Mucosa of rectum (tissue), 2 donors: ENCODE measurements at regions not wholly inside any gene's neighbourhood (a gene's known extent, or its start where the extent isn't known, plus 50 kb on each side); places are given as distances from the start of the nearest gene placed in this dataset.
"Not testable (repeated sequence)": the region's sequence is repeated elsewhere in the genome, so short reads cannot be mapped to it uniquely, and the experiment has no call there.

Experiments
- H3K27ac ChIP-seq, 2 donors: one replicate each; pipeline ENCODE4 v1.7.0; 2013; ENCODE audit warnings: inconsistent platforms in 2 of 2, low read depth in 2 of 2, low read length in 2 of 2
- H3K27me3 ChIP-seq, 2 donors: one replicate each; pipeline ENCODE4 v1.7.0; 2013; ENCODE audit warnings: low read length in 2 of 2; ENCODE audit not compliant: control insufficient read depth in 2 of 2, insufficient read depth in 2 of 2
- H3K36me3 ChIP-seq, 2 donors: one replicate each; pipeline ENCODE4 v1.7.0; 2013; ENCODE audit warnings: low read length in 2 of 2; ENCODE audit not compliant: control insufficient read depth in 2 of 2, insufficient read depth in 2 of 2
- H3K4me1 ChIP-seq, 2 donors: one replicate each; pipeline ENCODE4 v1.7.0; 2013; ENCODE audit warnings: low read length in 2 of 2, mild to moderate bottlenecking in 1 of 2; ENCODE audit not compliant: control insufficient read depth in 2 of 2, insufficient read depth in 2 of 2
- H3K4me3 ChIP-seq, 2 donors: one replicate each; pipeline ENCODE4 v1.7.0; 2013; ENCODE audit warnings: low read length in 2 of 2
- H3K9ac ChIP-seq, 2 donors: one replicate each; pipeline ENCODE4 v1.7.0; 2013; ENCODE audit warnings: low read length in 2 of 2, low read depth in 1 of 2, mild to moderate bottlenecking in 1 of 2
- H3K9me3 ChIP-seq, 2 donors: one replicate each; pipeline ENCODE4 v1.7.0; 2013; ENCODE audit warnings: low read length in 2 of 2; ENCODE audit not compliant: control insufficient read depth in 2 of 2
- donor health status: healthy.
- donor health status: Normal muscosa, but diverticular disease.

GRCh38 chr12:73731658-73732057 lies 806.0 kb upstream of the ATXN7L3B start:
- Histone ChIP-seq H3K27me3 (no peaks in the 10 kb centered on the region), H3K9ac (no peak overlapping the region), H3K4me3 (no peak overlapping the region), H3K36me3 (no peaks in the 10 kb centered on the region), H3K27ac (no peak overlapping the region), H3K4me1 (no peaks in the 10 kb centered on the region), H3K9me3 (no peaks in the 10 kb centered on the region)

- Histone ChIP-seq H3K27me3 (no peaks in the 10 kb centered on the region), H3K9ac (no peak overlapping the region)
Measured at GRCh38 chr12:73769337-73769736, 768.3 kb upstream of the ATXN7L3B start.

GRCh38 chr12:73798523-73798922 lies 739.1 kb upstream of the ATXN7L3B start:
- H3K4me3 ChIP-seq, result no peak overlapping the region
- H3K4me1 ChIP-seq, result no peaks in the 10 kb centered on the region

More at GRCh38 chr12:73769337-73769736, 768.3 kb upstream of the ATXN7L3B start:
- H3K4me1 ChIP-seq, result no peaks in the 10 kb centered on the region
- no peaks in the 10 kb centered on the region for H3K9me3 ChIP-seq
- no peak overlapping the region for H3K4me3 ChIP-seq
- no peak overlapping the region for H3K27ac ChIP-seq
- H3K36me3 ChIP-seq, result no peaks in the 10 kb centered on the region

DNA sequence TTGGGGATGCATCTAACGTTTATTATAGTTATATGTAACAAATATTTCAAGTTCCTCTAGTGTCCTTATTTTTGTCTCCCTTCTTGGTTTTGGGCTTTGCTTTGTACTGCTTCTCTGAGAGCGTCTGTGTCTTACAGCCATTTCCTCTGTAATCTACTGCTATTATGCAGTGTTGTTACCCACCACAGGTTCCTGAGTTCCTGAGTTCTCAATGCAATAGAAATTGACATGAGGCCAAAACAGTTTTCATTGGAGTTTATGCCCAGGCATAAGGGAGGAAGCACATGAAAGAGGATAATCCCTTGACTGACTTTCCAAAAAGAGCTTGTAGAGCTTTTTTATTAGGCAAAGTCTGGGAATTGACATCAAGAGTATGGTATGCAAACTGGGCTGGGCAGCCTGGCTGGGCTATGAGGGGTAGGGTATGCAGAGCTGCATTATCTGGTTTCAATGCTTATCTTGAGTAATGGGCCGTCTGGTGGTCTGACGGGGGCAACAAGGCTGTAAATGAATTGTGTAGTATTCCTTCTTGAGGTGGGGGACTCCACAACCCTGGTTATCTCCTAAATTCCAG lies 722.5 kb upstream of the ATXN7L3B start:
- H3K4me3 ChIP-seq, result no peak overlapping the region
- H3K9me3 ChIP-seq, result no peaks in the 10 kb centered on the region
- H3K27ac ChIP-seq, result no peak overlapping the region
- no peaks in the 10 kb centered on the region for H3K4me1 ChIP-seq
- H3K9ac ChIP-seq, result no peak overlapping the region
- H3K36me3 ChIP-seq, result no peaks in the 10 kb centered on the region
- no peaks in the 10 kb centered on the region for H3K27me3 ChIP-seq

More at GRCh38 chr12:73798523-73798922, 739.1 kb upstream of the ATXN7L3B start:
- H3K27ac ChIP-seq, result no peak overlapping the region
- H3K36me3 ChIP-seq, result no peaks in the 10 kb centered on the region
- H3K9ac ChIP-seq, result no peak overlapping the region
- H3K9me3 ChIP-seq, result no peaks in the 10 kb centered on the region
- H3K27me3 ChIP-seq, result no peaks in the 10 kb centered on the region

DNA sequence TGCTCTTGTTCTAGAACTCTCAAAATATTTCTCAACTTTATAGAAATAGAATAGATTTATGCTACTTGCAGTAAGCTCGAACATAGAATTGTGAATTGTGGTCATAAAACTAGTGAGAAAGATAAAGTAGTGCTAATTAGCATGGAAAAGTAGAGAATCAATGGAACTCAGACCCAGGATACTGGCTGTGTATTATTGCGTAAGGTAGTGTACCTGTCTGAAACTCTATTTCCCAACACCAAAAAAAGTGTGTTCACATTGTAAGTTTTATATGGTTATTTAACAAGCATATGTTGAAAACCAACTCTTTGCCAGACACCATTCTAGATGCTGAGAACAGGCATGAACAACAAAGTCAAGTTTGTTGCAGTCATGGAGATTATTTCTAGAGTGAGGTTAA lies 720.5 kb upstream of the ATXN7L3B start:
- no peak overlapping the region for H3K27ac ChIP-seq
- H3K27me3 ChIP-seq, result no peaks in the 10 kb centered on the region
- no peak overlapping the region for H3K4me3 ChIP-seq
- H3K9ac ChIP-seq, result no peak overlapping the region
- H3K9me3 ChIP-seq, result no peaks in the 10 kb centered on the region
- no peaks in the 10 kb centered on the region for H3K36me3 ChIP-seq
- H3K4me1 ChIP-seq, result no peaks in the 10 kb centered on the region

GRCh38 chr12:73833746-73834145 lies 703.9 kb upstream of the ATXN7L3B start:
- H3K9ac ChIP-seq, result no peak overlapping the region
- H3K9me3 ChIP-seq, result no peaks in the 10 kb centered on the region
- H3K27ac ChIP-seq, result no peak overlapping the region
- H3K36me3 ChIP-seq, result no peaks in the 10 kb centered on the region
- H3K4me1 ChIP-seq, result no peaks in the 10 kb centered on the region
- no peak overlapping the region for H3K4me3 ChIP-seq
- no peaks in the 10 kb centered on the region for H3K27me3 ChIP-seq

GRCh38 chr12:73841963-73842362 lies 695.7 kb upstream of the ATXN7L3B start:
- Histone ChIP-seq H3K36me3 (no peaks in the 10 kb centered on the region), H3K4me3 (no peak overlapping the region), H3K27ac (no peak overlapping the region), H3K9me3 (no peaks in the 10 kb centered on the region), H3K4me1 (no peaks in the 10 kb centered on the region), H3K9ac (no peak overlapping the region), H3K27me3 (no peaks in the 10 kb centered on the region)

- no peak overlapping the region for H3K9ac ChIP-seq
- H3K36me3 ChIP-seq, result no peaks in the 10 kb centered on the region
- no peak overlapping the region for H3K4me3 ChIP-seq
- no peaks in the 10 kb centered on the region for H3K9me3 ChIP-seq
- H3K27me3 ChIP-seq, result no peaks in the 10 kb centered on the region
- no peaks in the 10 kb centered on the region for H3K4me1 ChIP-seq
- H3K27ac ChIP-seq, result no peak overlapping the region
Measured at GRCh38 chr12:73863546-73863945, 674.1 kb upstream of the ATXN7L3B start.

DNA sequence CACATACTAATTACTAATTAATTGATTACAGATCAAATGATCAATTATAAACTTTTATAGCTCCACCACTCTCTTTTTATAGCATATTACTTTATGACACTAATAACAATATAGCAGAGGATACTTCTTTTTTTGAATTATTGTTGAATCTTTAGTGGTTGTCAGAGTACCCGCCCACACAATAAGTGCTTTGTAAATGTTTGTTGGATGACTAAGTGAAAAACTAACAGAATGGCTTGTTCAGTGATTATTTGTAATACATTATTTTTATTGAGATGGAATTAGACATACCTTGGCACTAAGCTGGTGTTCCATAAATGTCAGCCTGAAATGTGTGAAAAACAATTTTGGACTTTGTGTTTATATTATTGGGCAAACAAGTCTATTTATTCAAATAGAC lies 670.5 kb upstream of the ATXN7L3B start:
- Histone ChIP-seq H3K9me3 (no peaks in the 10 kb centered on the region), H3K4me3 (no peak overlapping the region), H3K27me3 (no peaks in the 10 kb centered on the region), H3K9ac (no peak overlapping the region), H3K27ac (no peak overlapping the region), H3K36me3 (no peaks in the 10 kb centered on the region), H3K4me1 (no peaks in the 10 kb centered on the region)

DNA sequence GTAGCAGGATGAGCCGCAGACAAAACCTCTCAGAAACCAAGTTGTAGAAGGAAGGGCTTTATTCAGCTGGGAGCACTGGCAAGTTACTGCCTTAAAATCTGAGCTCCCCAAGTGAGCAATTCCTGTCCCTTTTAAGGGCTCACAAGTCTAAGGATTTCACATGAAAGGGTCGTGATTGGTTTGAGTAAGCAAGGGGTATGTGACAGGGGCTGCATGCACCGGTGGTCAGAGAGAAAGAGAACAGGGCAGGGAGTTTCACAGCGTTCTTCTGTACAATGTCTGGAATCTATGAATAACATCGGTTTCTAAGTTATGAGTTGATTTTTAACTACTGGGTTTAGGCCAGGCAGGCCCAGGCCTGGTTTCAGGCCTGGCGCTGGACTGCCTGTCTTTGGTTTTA lies 660.3 kb upstream of the ATXN7L3B start:
- not testable (repeated sequence) for H3K9ac ChIP-seq, H3K9me3 ChIP-seq, H3K27ac ChIP-seq, H3K4me3 ChIP-seq, H3K27me3 ChIP-seq, H3K36me3 ChIP-seq, H3K4me1 ChIP-seq

GRCh38 chr12:73892201-73892600 lies 645.4 kb upstream of the ATXN7L3B start:
- no peak overlapping the region for H3K27ac ChIP-seq
- no peaks in the 10 kb centered on the region for H3K9me3 ChIP-seq
- no peak overlapping the region for H3K9ac ChIP-seq
- H3K27me3 ChIP-seq, result no peaks in the 10 kb centered on the region
- H3K4me1 ChIP-seq, result no peaks in the 10 kb centered on the region
- H3K36me3 ChIP-seq, result no peaks in the 10 kb centered on the region
- no peak overlapping the region for H3K4me3 ChIP-seq
